Activated CD4-positive, alpha-beta memory T cell treated with anti-CD3 and anti-CD28 coated beads for 36 hours (primary cell): ENCODE measurements at regions not wholly inside any gene's neighbourhood (a gene's known extent, or its start where the extent isn't known, plus 50 kb on each side); places are given as distances from the start of the nearest gene placed in this dataset.

Experiments
- CTCF ChIA-PET: fragments of 350-600 bp; sonication (Branson Sonifier 250); formaldehyde crosslinking; loops from one replicate; lab custom pipeline; 2021; ENCODE audit warnings: antibody characterized with exemption, inconsistent platforms; lab: Charles Lee
- POLR2A ChIA-PET: fragments of 350-600 bp; sonication (Branson Sonifier 250); formaldehyde crosslinking; loops from one replicate; lab custom pipeline; 2021; ENCODE audit warnings: antibody characterized with exemption; lab: Charles Lee
- DNase-seq: peaks from one replicate; pipeline ENCODE4 v3.0.0-alpha.2; 2020
- H3K27ac Mint-ChIP-seq: one replicate; pipeline ENCODE4 v1.8.0; 2021; ENCODE audit warnings: mixed read lengths
- H3K27me3 Mint-ChIP-seq: one replicate; pipeline ENCODE4 v1.8.0; 2021; ENCODE audit warnings: mixed read lengths
- H3K36me3 Mint-ChIP-seq: one replicate; pipeline ENCODE4 v1.8.0; 2021; ENCODE audit warnings: mixed read lengths
- H3K4me1 Mint-ChIP-seq: one replicate; pipeline ENCODE4 v1.8.0; 2021; ENCODE audit warnings: low read depth, mixed read lengths
- H3K4me3 Mint-ChIP-seq: one replicate; pipeline ENCODE4 v1.8.0; 2021; ENCODE audit warnings: mild to moderate bottlenecking, mixed read lengths
- H3K9me3 Mint-ChIP-seq: one replicate; pipeline ENCODE4 v1.8.0; 2021; ENCODE audit warnings: mixed read lengths
- intact Hi-C: fragments of 100-400 bp; cut with micrococcal nuclease; formaldehyde crosslinking; loops from one replicate; pipeline ENCODE4 v1.15.1; 2023

DNA sequence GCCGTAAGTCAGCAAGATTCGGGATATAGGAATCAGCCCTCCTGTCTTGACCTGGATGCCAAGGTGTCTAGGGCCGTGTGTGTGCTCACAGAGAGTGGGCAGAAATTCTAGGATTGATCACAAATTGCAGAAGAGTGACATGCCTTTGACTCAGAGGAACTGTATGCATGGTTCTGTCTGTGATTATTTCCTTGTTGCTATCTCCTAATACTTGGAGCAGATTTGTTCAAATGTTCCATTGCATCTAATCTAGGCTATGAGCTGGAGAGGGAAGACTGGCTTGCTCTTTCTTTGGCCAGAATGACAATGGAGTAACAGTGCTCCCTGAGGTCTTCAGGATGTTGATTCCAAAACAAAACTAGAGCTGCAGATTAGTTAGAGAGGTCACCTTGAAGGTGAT lies 115.0 kb downstream of the EN1 start:
- POLR2A ChIA-PET, result no interaction called here
- DNase-seq, result no peak
- Mint-ChIP-seq H3K4me3 (no peak overlapping the region), H3K27me3 (peaks cover 5% of the 10 kb centered on the region), H3K4me1 (no peaks in the 10 kb centered on the region), H3K9me3 (no peaks in the 10 kb centered on the region), H3K36me3 (no peaks in the 10 kb centered on the region), H3K27ac (no peak overlapping the region)
- intact Hi-C loops, result no loop called here
- CTCF ChIA-PET, result no interaction called here

- peaks cover 6% of the 10 kb centered on the region for H3K27me3 Mint-ChIP-seq
- ChIA-PET CTCF (no interaction called here), POLR2A (no interaction called here)
- no peaks in the 10 kb centered on the region for H3K9me3 Mint-ChIP-seq
- no peak for DNase-seq
- no peak overlapping the region for H3K4me3 Mint-ChIP-seq
- intact Hi-C loops, result no loop called here
- H3K4me1 Mint-ChIP-seq, result no peaks in the 10 kb centered on the region
- H3K36me3 Mint-ChIP-seq, result no peaks in the 10 kb centered on the region
- H3K27ac Mint-ChIP-seq, result no peak overlapping the region
Measured at GRCh38 chr2:118731413-118731812, 116.0 kb downstream of the EN1 start.

- POLR2A ChIA-PET, result no interaction called here
- DNase-seq, result no peak
- Mint-ChIP-seq H3K27ac (no peak overlapping the region), H3K27me3 (peaks cover 7% of the 10 kb centered on the region), H3K4me1 (no peaks in the 10 kb centered on the region), H3K4me3 (no peak overlapping the region), H3K9me3 (no peaks in the 10 kb centered on the region), H3K36me3 (no peaks in the 10 kb centered on the region)
- intact Hi-C loops, result no loop called here
- CTCF ChIA-PET, result no interaction called here
Measured at GRCh38 chr2:118730405-118730804, 117.0 kb downstream of the EN1 start.

- H3K36me3 Mint-ChIP-seq, result no peaks in the 10 kb centered on the region
- no peaks in the 10 kb centered on the region for H3K9me3 Mint-ChIP-seq
- intact Hi-C loops, result no loop called here
- H3K4me3 Mint-ChIP-seq, result no peak overlapping the region
- DNase-seq, result no peak
- no peak overlapping the region for H3K27ac Mint-ChIP-seq
- ChIA-PET CTCF (no interaction called here), POLR2A (no interaction called here)
- H3K27me3 Mint-ChIP-seq, result peaks cover 7% of the 10 kb centered on the region
- H3K4me1 Mint-ChIP-seq, result no peaks in the 10 kb centered on the region
Measured at GRCh38 chr2:118729760-118730159, 117.7 kb downstream of the EN1 start.

DNA sequence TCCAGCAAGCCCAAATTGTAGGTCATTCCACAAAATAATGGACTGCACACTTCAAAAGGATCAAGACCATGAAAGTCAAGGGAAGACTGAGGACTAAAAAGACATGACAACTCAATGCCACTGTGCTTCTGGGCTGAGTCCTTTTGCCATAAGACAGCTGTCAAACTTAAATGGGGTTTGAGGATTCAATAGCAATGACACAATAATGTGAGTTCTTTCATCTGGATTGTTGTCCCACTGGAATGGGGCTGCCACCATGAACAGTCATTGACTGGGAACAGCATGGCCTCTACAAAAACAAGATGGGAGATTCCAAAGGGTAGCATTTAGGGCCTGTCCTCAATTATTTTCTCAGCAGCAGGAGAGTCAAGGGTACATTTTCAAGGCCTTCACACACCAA lies 118.5 kb downstream of the EN1 start:
- intact Hi-C loops, result no loop called here
- POLR2A ChIA-PET, result no interaction called here
- peaks cover 7% of the 10 kb centered on the region for H3K27me3 Mint-ChIP-seq

DNA sequence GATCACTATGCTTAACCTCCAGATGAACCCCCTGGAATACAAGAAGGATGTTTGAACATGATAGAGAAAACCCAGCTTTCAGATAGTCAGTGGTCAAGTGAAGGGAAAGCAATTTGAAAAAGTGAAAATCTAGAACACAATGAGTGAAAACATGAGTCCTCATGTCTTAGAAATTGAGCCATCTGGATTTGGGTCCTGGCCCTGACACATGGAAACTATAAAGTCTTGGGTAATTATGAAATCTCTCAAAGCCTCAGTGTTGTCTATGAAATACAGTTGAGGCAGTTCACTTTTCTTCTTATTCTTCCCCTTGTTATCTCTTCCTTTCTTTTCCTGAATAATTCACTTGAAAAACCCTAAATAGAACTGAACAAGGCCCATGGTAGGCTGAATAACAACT lies 120.6 kb downstream of the EN1 start:
- intact Hi-C loops, result no loop called here
- H3K4me3 Mint-ChIP-seq, result no peak overlapping the region
- peaks cover 2% of the 10 kb centered on the region for H3K27me3 Mint-ChIP-seq
- POLR2A ChIA-PET, result no interaction called here
- CTCF ChIA-PET, result no interaction called here
- H3K4me1 Mint-ChIP-seq, result no peaks in the 10 kb centered on the region
- no peak for DNase-seq
- no peaks in the 10 kb centered on the region for H3K9me3 Mint-ChIP-seq
- H3K27ac Mint-ChIP-seq, result no peak overlapping the region
- no peaks in the 10 kb centered on the region for H3K36me3 Mint-ChIP-seq

More for the DNA sequence above, 118.5 kb downstream of the EN1 start:
- no peaks in the 10 kb centered on the region for H3K36me3 Mint-ChIP-seq
- no peak for DNase-seq
- H3K9me3 Mint-ChIP-seq, result no peaks in the 10 kb centered on the region
- CTCF ChIA-PET, result no interaction called here
- no peak overlapping the region for H3K27ac Mint-ChIP-seq
- no peak overlapping the region for H3K4me3 Mint-ChIP-seq
- no peaks in the 10 kb centered on the region for H3K4me1 Mint-ChIP-seq

- intact Hi-C loops, result no loop called here
- POLR2A ChIA-PET, result no interaction called here
Measured at GRCh38 chr2:118723394-118723793, 124.1 kb downstream of the EN1 start.

GRCh38 chr2:118722976-118723375 lies 124.5 kb downstream of the EN1 start:
- Mint-ChIP-seq H3K4me1 (no peaks in the 10 kb centered on the region), H3K4me3 (no peak overlapping the region), H3K27ac (no peak overlapping the region), H3K27me3 (peaks cover 3% of the 10 kb centered on the region), H3K36me3 (no peaks in the 10 kb centered on the region), H3K9me3 (no peaks in the 10 kb centered on the region)
- DNase-seq, result no peak
- ChIA-PET CTCF (no interaction called here), POLR2A (no interaction called here)
- intact Hi-C loops, result no loop called here

More at GRCh38 chr2:118723394-118723793, 124.1 kb downstream of the EN1 start:
- CTCF ChIA-PET, result no interaction called here
- DNase-seq, result no peak
- no peak overlapping the region for H3K4me3 Mint-ChIP-seq
- peaks cover 3% of the 10 kb centered on the region for H3K27me3 Mint-ChIP-seq
- H3K4me1 Mint-ChIP-seq, result no peaks in the 10 kb centered on the region
- no peaks in the 10 kb centered on the region for H3K9me3 Mint-ChIP-seq
- H3K27ac Mint-ChIP-seq, result no peak overlapping the region
- no peaks in the 10 kb centered on the region for H3K36me3 Mint-ChIP-seq

DNA sequence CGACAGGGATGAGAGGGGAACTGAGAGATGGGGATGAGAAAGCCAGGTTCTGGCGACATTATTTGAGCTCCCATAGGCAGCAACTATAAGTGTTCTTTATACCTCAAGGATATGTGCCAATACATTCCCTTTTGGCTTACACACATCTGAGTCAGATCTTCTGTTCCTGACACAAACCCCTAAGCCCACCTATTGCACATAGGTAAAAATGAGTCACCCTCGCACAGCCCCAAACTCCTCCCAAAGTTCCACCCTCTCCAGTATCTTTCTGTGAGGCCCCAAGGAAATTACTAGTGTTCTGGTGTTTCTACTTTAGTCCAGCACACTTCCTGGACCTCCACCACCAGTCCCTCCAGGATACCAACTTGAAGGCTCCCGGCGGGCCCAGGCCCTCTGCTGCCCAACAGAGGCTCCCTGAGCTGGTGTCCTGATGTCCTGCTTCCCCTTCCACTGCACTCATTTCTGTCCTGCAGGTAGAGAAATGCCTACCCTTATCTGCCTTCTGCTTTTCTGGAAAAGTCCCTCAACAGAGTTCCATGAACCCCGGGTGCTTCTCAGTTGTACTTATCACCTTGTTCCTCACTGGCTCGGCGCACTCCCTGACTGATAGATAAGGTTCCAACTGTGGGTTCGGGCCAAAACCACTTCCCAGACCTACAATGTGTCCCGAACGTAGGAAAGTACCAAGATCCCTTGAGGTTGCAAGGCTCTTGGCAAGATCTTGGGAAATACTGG lies 125.5 kb downstream of the EN1 start:
- Mint-ChIP-seq H3K27ac (no peak overlapping the region), H3K27me3 (peaks cover 3% of the 10 kb centered on the region), H3K9me3 (no peaks in the 10 kb centered on the region), H3K36me3 (no peaks in the 10 kb centered on the region), H3K4me1 (no peaks in the 10 kb centered on the region), H3K4me3 (no peak overlapping the region)
- ChIA-PET CTCF (no interaction called here), POLR2A (no interaction called here)
- no peak for DNase-seq
- intact Hi-C loops, result no loop called here

DNA sequence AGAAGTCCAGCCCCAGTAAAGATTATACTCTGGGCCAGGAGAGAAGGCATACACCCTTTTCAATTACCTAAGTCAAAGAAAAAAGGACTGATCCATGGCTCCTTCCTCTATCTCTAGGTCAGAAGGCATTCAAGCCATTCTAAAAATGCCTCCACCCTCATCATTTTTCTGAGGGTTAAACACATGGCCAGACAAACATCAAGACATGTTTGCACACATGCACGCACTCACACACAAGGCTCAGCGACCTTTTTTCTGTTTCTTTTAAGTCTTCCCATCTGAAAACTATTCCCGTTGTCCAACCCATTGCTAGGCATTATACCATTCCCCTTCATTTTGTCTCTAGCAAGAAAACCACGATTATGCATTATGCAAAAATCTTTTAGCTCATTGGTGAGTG lies 126.6 kb downstream of the EN1 start:
- Mint-ChIP-seq H3K4me3 (no peak overlapping the region), H3K9me3 (no peaks in the 10 kb centered on the region), H3K36me3 (no peaks in the 10 kb centered on the region), H3K4me1 (no peaks in the 10 kb centered on the region), H3K27me3 (peaks cover 1% of the 10 kb centered on the region), H3K27ac (no peak overlapping the region)
- no peak for DNase-seq
- intact Hi-C loops, result no loop called here
- ChIA-PET CTCF (no interaction called here), POLR2A (no interaction called here)

DNA sequence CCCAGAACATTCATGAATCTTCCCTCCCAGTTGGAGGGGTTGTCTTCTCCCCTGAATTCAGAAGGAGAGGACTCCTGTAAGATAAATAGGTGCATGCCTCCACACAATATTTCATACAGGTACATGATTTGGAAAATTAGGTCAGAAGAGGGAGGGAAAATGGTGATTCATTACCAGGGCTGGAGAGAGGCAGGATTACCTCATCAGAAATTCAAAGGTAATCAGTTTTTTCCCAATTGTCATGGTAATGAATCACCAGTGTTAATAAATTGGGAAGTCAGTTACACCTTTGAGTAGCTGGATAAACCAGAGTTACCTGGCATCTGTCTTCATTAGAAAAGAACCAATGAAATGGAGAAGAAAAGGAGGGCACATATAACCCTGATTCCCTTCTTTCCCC lies 128.5 kb downstream of the EN1 start:
- POLR2A ChIA-PET, result no interaction called here
- no peak overlapping the region for H3K4me3 Mint-ChIP-seq
- peaks cover 1% of the 10 kb centered on the region for H3K27me3 Mint-ChIP-seq
- DNase-seq, result no peak
- H3K4me1 Mint-ChIP-seq, result no peaks in the 10 kb centered on the region
- H3K27ac Mint-ChIP-seq, result no peak overlapping the region
- H3K36me3 Mint-ChIP-seq, result no peaks in the 10 kb centered on the region
- CTCF ChIA-PET, result no interaction called here
- intact Hi-C loops, result no loop called here
- H3K9me3 Mint-ChIP-seq, result no peaks in the 10 kb centered on the region

GRCh38 chr2:118716102-118716501 lies 131.3 kb downstream of the EN1 start:
- intact Hi-C loops, result no loop called here
- Mint-ChIP-seq H3K27ac (no peak overlapping the region), H3K4me1 (no peaks in the 10 kb centered on the region), H3K36me3 (no peaks in the 10 kb centered on the region), H3K9me3 (no peaks in the 10 kb centered on the region), H3K27me3 (peaks cover 1% of the 10 kb centered on the region), H3K4me3 (no peak overlapping the region)
- no peak for DNase-seq
- ChIA-PET POLR2A (no interaction called here), CTCF (interaction anchor here (0.6 kb wide), 1 partner anchor 531 kb away, joined by 3 read pairs; no protein-coding TSS in a partner anchor)

- intact Hi-C loops, result no loop called here
- H3K27me3 Mint-ChIP-seq, result peaks cover 1% of the 10 kb centered on the region
- no peaks in the 10 kb centered on the region for H3K9me3 Mint-ChIP-seq
- no peaks in the 10 kb centered on the region for H3K4me1 Mint-ChIP-seq
- no peaks in the 10 kb centered on the region for H3K36me3 Mint-ChIP-seq
- H3K4me3 Mint-ChIP-seq, result no peak overlapping the region
- ChIA-PET CTCF (no interaction called here), POLR2A (no interaction called here)
- DNase-seq, result no peak
- no peak overlapping the region for H3K27ac Mint-ChIP-seq
Measured at GRCh38 chr2:118714118-118714517, 133.3 kb downstream of the EN1 start.
